ENCODE measurements at regions not wholly inside any gene's neighbourhood (a gene's known extent, or its start where the extent isn't known, plus 50 kb on each side); places are given as distances from the start of the nearest gene placed in this dataset.

DNA sequence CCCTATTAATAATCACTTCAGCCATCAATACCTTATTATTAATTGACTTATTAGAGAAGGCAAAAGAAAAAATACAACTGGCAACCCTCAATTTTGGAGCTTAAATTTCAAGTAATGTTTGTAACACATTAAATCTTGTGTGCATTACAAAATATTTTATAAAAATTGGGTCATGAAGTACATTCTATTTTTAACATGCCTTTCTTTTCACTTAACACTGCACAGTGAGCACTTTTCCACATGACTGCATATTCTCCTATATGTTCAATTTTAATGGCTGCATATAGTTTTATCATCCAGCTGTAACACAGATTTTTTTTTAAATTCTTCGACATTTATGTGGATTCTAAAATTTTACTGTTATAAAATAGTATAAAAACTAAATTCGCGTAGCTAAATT, 92.5 kb downstream of the SLC17A6 start:
- POLR2A ChIA-PET = no interaction called here
- TF ChIP-seq, protein P1, sequence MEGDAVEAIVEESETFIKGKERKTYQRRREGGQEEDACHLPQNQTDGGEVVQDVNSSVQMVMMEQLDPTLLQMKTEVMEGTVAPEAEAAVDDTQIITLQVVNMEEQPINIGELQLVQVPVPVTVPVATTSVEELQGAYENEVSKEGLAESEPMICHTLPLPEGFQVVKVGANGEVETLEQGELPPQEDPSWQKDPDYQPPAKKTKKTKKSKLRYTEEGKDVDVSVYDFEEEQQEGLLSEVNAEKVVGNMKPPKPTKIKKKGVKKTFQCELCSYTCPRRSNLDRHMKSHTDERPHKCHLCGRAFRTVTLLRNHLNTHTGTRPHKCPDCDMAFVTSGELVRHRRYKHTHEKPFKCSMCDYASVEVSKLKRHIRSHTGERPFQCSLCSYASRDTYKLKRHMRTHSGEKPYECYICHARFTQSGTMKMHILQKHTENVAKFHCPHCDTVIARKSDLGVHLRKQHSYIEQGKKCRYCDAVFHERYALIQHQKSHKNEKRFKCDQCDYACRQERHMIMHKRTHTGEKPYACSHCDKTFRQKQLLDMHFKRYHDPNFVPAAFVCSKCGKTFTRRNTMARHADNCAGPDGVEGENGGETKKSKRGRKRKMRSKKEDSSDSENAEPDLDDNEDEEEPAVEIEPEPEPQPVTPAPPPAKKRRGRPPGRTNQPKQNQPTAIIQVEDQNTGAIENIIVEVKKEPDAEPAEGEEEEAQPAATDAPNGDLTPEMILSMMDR (IDR thresholded peaks at IDR 0.05) = no peak
- DNase-seq (no peak), ATAC-seq (ENCODE audit: low read depth) (no peak)
- Mint-ChIP-seq H3K36me3 (ENCODE audit: low read depth) (no peaks in the 10 kb centered on the region), H3K9me3 (peaks cover 2% of the 10 kb centered on the region), H3K4me1 (peaks cover 7% of the 10 kb centered on the region), H3K27me3 (peaks cover 20% of the 10 kb centered on the region), H3K27ac (no peak overlapping the region), H3K4me3 (no peak overlapping the region)
- intact Hi-C loops (cut with micrococcal nuclease) = no loop called here
- CTCF ChIA-PET = no interaction called here

DNA sequence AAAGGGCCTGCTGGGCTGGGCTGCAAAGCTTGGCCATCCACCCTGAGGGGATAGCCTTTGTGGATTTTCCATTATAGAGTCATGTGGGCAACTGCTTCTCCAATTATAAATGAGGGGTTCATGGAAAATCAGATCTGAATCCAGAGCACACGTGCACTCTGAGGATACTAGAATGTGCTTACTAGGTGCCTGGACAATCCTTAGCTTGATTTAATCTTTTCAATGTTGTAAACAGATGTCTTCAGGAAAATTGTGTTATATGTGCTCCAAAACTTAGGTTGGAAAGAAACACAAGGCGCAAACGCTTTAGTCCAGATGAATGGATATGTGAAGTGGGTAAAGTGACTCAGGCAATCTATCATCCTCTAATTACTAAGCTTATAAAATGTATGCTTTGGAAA, 92.0 kb downstream of the SLC17A6 start:
- Mint-ChIP-seq H3K4me1 (peaks cover 7% of the 10 kb centered on the region), H3K27me3 (peaks cover 20% of the 10 kb centered on the region), H3K36me3 (ENCODE audit: low read depth) (no peaks in the 10 kb centered on the region), H3K9me3 (peaks cover 2% of the 10 kb centered on the region), H3K27ac (no peak overlapping the region), H3K4me3 (no peak overlapping the region)
- ATAC-seq (ENCODE audit: low read depth) (no peak), DNase-seq (no peak)
- TF ChIP-seq, protein P1 (IDR thresholded peaks at IDR 0.05) = no peak
- ChIA-PET POLR2A (no interaction called here), CTCF (no interaction called here)
- intact Hi-C loops (cut with micrococcal nuclease) = no loop called here

Measured in activated B cell treated with CpG ODN at 0.5 μM for 24 hours (primary cell).